Hepatocyte (in vitro differentiated cells): ENCODE measurements at regions not wholly inside any gene's neighbourhood (a gene's known extent, or its start where the extent isn't known, plus 50 kb on each side); places are given as distances from the start of the nearest gene placed in this dataset.

ENCODE experiments used
- DNase-seq: peaks from one replicate; pipeline ENCODE4 v3.0.0-alpha.2; 2016; ENCODE audit warnings: low spot score
- H2AFZ ChIP-seq: fragments of 200-600 bp; sonication (generic); 2 replicates; pipeline ENCODE4 v1.6.0; 2016; ENCODE audit warnings: antibody characterized with exemption, mild to moderate bottlenecking
- H3K27ac ChIP-seq: fragments of 200-600 bp; sonication (generic); 2 replicates; pipeline ENCODE4 v1.5.1; 2016; ENCODE audit warnings: mild to moderate bottlenecking
- H3K27me3 ChIP-seq: fragments of 200-600 bp; sonication (generic); 2 replicates; pipeline ENCODE4 v1.6.1; 2016
- H3K36me3 ChIP-seq: fragments of 200-600 bp; sonication (generic); replicated peaks from 2 replicates; pipeline ENCODE4 v1.5.1; 2016; ENCODE audit warnings: low read depth; ENCODE audit not compliant: insufficient read depth
- H3K4me1 ChIP-seq: fragments of 200-600 bp; sonication (generic); 2 replicates; pipeline ENCODE4 v1.5.1; 2016; ENCODE audit warnings: mild to moderate bottlenecking, moderate library complexity; ENCODE audit not compliant: insufficient read depth
- H3K4me2 ChIP-seq: fragments of 200-600 bp; sonication (generic); 2 replicates; pipeline ENCODE4 v1.6.0; 2016
- H3K4me3 ChIP-seq: fragments of 200-600 bp; sonication (generic); 2 replicates; pipeline ENCODE4 v1.5.1; 2016; ENCODE audit warnings: mild to moderate bottlenecking
- H3K79me2 ChIP-seq: fragments of 200-600 bp; sonication (generic); 2 replicates; pipeline ENCODE4 v1.6.0; 2017; ENCODE audit warnings: mild to moderate bottlenecking
- H3K9me2 ChIP-seq: fragments of 200-600 bp; sonication (generic); replicated peaks from 2 replicates; pipeline ENCODE4 v1.6.0; 2017; ENCODE audit warnings: mild to moderate bottlenecking; ENCODE audit not compliant: insufficient read depth
- H3K9me3 ChIP-seq: fragments of 200-600 bp; sonication (generic); 2 replicates; pipeline ENCODE4 v1.5.1; 2016; ENCODE audit warnings: low read depth, mild to moderate bottlenecking
- H4K20me1 ChIP-seq: fragments of 200-600 bp; sonication (generic); 2 replicates; pipeline ENCODE4 v1.6.0; 2016; ENCODE audit warnings: mild to moderate bottlenecking; ENCODE audit not compliant: insufficient read depth, poor library complexity, severe bottlenecking
- EZH2 ChIP-seq: fragments of 200-600 bp; sonication (generic); IDR thresholded peaks from 2 replicates; pipeline ENCODE4 v1.6.1; 2016; ENCODE audit warnings: antibody characterized with exemption, mild to moderate bottlenecking, borderline replicate concordance
- EZH2phosphoT487 ChIP-seq: fragments of 200-600 bp; sonication (generic); IDR thresholded peaks from one replicate; pipeline ENCODE4 v1.6.1; 2018; ENCODE audit warnings: antibody characterized with exemption, mild to moderate bottlenecking, low read depth, moderate library complexity; ENCODE audit not compliant: unreplicated experiment, severe bottlenecking
- whole genome bisulfite sequencing: methylation state at CpG from one replicate; pipeline ENCODE4 v1.1.6; 2016; ENCODE audit warnings: low lambda C conversion rate; ENCODE audit errors: missing lambda C conversion rate; 5-methylcytosine and 5-hydroxymethylcytosine counted together
- TF ChIP-seq, protein P1 (sequence below): fragments of 200-600 bp; sonication (generic); IDR thresholded peaks from 2 replicates; pipeline ENCODE4 v1.5.1; 2016; ENCODE audit warnings: antibody characterized with exemption, mild to moderate bottlenecking; ENCODE audit not compliant: poor library complexity

DNA sequence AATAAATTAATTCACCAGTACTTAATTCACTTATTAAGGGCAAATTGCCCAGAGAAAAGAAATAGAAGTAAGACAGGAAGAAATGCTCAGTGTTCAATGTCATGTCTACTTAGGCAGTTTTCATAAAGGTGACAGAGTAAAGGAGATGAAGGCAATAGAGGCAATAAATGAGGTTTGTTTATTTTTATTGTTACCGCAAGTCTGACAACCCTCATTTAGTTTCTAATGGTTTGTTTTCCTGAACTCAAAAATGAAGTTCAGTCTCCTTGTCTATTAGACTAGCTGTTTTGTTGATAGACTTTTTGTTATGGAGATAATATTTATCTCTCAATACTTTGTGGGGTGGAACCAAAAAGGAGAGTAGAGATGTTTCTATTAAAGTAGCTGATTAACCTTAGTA lies 258.3 kb downstream of the C3orf38 start:
- Histone ChIP-seq H2AFZ (no peak overlapping the region), H4K20me1 (no peaks in the 10 kb centered on the region), H3K4me2 (no peak overlapping the region), H3K27me3 (no peaks in the 10 kb centered on the region), H3K79me2 (no peaks in the 10 kb centered on the region), H3K9me2 (no peaks in the 10 kb centered on the region), H3K27ac (no peak overlapping the region), H3K4me3 (no peak overlapping the region), H3K36me3 (no peaks in the 10 kb centered on the region), H3K4me1 (no peaks in the 10 kb centered on the region), H3K9me3 (no peaks in the 10 kb centered on the region)
- WGBS: 73% methylated on average over 1 of the region's 1 CpG
- TF ChIP-seq, protein P1, sequence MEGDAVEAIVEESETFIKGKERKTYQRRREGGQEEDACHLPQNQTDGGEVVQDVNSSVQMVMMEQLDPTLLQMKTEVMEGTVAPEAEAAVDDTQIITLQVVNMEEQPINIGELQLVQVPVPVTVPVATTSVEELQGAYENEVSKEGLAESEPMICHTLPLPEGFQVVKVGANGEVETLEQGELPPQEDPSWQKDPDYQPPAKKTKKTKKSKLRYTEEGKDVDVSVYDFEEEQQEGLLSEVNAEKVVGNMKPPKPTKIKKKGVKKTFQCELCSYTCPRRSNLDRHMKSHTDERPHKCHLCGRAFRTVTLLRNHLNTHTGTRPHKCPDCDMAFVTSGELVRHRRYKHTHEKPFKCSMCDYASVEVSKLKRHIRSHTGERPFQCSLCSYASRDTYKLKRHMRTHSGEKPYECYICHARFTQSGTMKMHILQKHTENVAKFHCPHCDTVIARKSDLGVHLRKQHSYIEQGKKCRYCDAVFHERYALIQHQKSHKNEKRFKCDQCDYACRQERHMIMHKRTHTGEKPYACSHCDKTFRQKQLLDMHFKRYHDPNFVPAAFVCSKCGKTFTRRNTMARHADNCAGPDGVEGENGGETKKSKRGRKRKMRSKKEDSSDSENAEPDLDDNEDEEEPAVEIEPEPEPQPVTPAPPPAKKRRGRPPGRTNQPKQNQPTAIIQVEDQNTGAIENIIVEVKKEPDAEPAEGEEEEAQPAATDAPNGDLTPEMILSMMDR: no peak
- TF ChIP-seq EZH2phosphoT487 (no peak), EZH2 (no peak)
- DNase-seq: no peak

DNA sequence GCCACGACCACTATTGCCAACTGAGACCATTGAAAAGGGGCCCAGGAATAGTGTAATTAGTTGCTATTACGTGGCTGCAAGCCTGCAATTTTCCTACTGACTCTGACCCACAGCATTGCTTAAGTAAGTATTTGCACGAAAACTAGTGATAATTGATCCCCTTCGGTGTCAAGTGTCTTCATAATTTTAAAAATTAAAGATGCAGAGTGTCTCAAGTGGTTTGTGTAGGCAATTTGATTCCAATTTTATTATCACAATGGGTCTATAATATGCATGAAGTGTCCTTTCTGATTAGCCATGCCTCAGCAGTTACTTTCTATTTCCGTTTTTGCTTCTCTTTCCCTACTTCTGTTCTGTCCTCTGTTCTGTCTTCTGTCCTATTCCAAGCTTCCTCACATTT lies 259.2 kb downstream of the C3orf38 start:
- Histone ChIP-seq H3K27ac (no peak overlapping the region), H3K36me3 (no peaks in the 10 kb centered on the region), H4K20me1 (no peaks in the 10 kb centered on the region), H3K27me3 (no peaks in the 10 kb centered on the region), H2AFZ (no peak overlapping the region), H3K4me1 (no peaks in the 10 kb centered on the region), H3K79me2 (no peaks in the 10 kb centered on the region), H3K4me3 (no peak overlapping the region), H3K4me2 (no peak overlapping the region), H3K9me3 (no peaks in the 10 kb centered on the region), H3K9me2 (no peaks in the 10 kb centered on the region)
- DNase-seq: no peak
- 78% methylated on average over 5 of the region's 5 CpGs for WGBS
- TF ChIP-seq, protein P1: no peak
- TF ChIP-seq EZH2phosphoT487: no peak
- TF ChIP-seq EZH2: no peak

DNA sequence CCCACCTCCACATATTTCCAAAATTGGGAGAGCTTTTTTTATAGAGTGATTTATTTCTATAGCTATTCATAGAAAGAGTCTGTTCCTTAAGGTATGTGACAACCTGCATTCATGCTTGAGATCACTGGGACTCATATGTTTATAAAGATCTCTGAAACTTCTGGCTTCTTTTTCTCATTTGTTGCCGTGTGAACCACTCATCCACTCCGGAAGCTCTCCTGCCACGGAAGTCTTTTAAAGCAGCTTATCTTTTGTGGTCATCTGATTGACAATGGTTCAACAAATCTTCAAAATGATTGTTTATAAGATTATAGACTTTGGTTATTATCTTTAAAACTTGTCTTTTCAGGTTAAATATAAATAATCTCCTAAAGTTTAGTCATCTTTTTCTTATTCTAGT lies 260.5 kb downstream of the C3orf38 start:
- Histone ChIP-seq H3K27ac (no peak overlapping the region), H3K9me2 (no peaks in the 10 kb centered on the region), H3K36me3 (no peaks in the 10 kb centered on the region), H2AFZ (no peak overlapping the region), H3K4me3 (no peak overlapping the region), H3K4me2 (no peak overlapping the region), H3K4me1 (no peaks in the 10 kb centered on the region), H4K20me1 (no peaks in the 10 kb centered on the region), H3K27me3 (no peaks in the 10 kb centered on the region), H3K9me3 (no peaks in the 10 kb centered on the region), H3K79me2 (no peaks in the 10 kb centered on the region)
- no peak for TF ChIP-seq EZH2
- TF ChIP-seq, protein P1: no peak
- no peak for TF ChIP-seq EZH2phosphoT487
- no peak for DNase-seq
- 53% methylated on average over 3 of the region's 3 CpGs for WGBS

DNA sequence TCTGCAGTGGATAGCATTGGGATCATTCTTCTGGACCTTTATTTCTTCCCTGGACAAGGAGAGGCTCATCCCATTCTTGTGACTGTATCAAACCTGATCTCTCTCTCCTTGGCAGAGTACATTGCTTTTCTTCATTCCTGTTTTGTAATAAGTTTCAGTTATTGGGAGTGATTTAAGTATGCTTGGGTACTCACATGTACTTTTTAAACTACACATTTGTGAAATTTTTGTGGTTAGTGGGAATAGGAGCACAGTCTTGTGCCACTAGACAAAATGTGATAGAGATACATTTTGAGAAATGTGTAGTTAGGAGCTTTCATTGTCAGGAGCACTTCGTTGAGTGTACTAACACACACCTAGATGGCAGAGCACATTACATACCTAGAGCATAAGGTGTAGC lies 262.6 kb downstream of the C3orf38 start:
- Histone ChIP-seq H3K4me2 (no peak overlapping the region), H2AFZ (no peak overlapping the region), H4K20me1 (no peaks in the 10 kb centered on the region), H3K27ac (no peak overlapping the region), H3K9me2 (no peaks in the 10 kb centered on the region), H3K4me3 (no peak overlapping the region), H3K27me3 (no peaks in the 10 kb centered on the region), H3K79me2 (no peaks in the 10 kb centered on the region), H3K36me3 (no peaks in the 10 kb centered on the region), H3K9me3 (no peaks in the 10 kb centered on the region), H3K4me1 (no peaks in the 10 kb centered on the region)
- no peak for DNase-seq
- no peak for TF ChIP-seq EZH2
- TF ChIP-seq EZH2phosphoT487: no peak
- TF ChIP-seq, protein P1: no peak
- WGBS: 66% methylated on average over 1 of the region's 1 CpG
